HG03064 (cell line): ENCODE measurements at regions not wholly inside any gene's neighbourhood (a gene's known extent, or its start where the extent isn't known, plus 50 kb on each side); places are given as distances from the start of the nearest gene placed in this dataset.

Source experiments
- ATAC-seq: cut with Tn5 transposase; IDR thresholded peaks from one replicate; pipeline ENCODE4 v1.9.1; 2021; ENCODE audit warnings: low read depth; ENCODE audit not compliant: unreplicated experiment

DNA sequence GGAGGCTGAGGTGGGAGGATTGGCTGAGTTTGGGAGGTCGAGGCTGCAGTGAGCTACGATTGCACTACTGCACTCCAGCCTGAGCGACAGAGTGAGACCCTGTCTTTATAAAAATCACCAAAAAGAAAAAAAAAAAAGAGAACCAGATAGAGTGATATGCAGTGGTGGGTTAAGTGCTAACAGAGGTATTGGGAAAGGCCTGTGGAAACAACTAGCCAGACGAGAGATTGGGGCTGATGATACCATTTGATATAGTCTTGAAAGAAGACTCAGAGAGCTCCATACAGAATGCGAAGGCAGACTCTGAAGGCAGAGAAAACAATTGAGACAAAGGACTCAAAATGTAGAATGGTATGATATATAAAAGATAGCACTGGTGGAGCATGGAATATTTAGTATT is 134.1 kb downstream of the CDC42EP3 start:
- ATAC-seq = no peak

DNA sequence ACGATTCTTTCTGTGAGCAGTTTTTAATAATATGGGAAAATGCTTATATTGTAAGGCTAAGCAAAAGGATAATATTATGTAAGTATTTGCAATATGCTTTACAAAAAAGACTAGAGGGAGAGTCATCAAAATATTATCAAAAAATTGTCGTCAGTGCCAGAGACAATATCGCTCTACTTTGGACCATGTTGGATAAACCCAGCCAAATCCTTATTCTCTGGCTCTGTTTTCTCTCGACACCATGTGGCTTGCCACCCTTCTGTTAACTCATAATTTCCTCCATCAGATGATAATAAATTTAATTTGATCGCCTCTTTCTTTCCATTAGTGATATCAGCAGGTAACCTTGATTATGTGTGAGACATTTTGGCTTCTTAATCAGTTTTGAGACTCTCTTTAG is 129.9 kb downstream of the CDC42EP3 start:
- no peak for ATAC-seq

DNA sequence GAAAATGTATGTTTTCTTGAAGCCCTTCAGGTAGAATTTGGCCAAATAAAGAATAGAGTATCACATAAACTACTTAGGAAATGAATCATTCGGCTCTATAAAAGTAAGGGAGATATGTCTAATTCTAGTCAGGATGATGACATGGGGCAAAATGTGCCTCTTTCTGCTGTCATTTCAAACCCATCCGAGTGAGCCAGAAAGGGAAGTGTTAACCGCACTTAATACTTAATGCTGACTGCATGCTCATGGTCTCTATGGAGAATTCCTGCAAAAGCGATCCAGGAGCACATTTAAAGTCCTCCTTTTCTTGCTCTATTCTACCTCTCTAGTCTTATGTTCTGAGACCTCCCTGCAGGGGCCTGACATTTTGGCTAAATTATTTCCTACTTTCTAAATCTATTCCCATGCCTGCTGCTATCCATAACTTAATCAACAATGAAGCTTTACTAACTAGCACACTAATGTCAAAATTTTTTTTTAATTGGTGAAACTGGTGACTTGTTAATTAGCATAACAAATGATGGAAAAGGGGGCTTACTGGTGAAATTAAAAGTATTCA is 127.4 kb downstream of the CDC42EP3 start:
- ATAC-seq = no peak

DNA sequence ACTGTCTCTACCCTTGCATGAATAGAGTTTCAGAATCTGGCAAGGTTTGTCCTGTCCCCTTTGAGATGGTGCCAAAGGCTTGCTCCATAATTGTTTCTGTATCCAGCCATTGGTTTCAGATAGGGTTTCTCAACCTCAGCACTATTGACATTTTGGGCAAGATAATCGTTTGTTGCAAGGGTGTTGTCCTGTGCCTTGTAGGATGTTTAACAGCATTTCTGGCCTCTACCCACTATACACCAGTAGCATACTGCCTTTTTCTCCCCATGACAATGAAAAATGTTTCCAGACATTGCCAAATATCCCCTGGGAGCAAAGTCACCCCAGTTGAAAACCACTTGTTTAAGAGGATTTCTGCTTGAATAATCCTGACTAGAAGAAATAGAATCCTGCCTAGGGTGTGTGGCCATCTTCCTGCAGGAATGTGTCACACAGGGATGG is 126.8 kb downstream of the CDC42EP3 start:
- ATAC-seq = no peak

DNA sequence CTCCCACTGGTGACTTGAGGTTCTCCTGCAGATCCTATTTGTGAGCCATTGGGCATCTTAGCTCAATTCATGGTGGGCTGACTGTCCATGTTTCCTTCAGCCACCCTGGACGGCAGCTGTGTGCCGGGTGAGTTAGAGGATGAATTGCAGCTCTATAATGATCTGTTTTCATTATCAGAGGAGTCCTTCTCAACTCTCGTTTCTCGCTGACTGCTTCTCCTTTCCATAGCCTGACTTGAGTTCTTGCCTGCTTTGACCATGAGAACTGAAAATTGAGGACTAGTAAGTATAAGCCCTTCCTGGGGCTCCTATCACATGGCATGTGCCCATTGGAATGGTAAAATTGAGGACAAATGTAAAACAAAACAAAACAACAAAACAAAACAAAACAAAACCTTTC is 121.8 kb downstream of the CDC42EP3 start:
- peak; percentile 61 for ATAC-seq

DNA sequence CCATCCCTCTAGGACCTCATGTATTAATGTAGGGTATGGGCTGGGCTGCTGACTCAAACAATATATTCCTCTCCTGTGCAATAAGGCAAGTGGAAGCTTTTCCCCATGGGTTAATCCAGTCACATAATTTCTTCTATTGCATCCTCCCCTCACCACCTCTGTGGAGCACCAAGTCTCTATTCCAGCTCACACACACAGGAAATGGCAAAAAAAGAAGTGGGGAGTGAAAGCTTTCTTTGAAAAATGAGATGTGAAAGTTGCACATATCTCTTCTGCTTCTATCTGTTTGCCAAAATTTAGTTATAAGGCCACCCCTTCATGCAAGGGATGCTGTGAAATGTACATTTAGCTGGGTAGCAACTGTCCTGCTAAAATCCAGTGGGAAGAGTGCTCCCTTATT is 121.3 kb downstream of the CDC42EP3 start:
- ATAC-seq = peak; percentile 42

DNA sequence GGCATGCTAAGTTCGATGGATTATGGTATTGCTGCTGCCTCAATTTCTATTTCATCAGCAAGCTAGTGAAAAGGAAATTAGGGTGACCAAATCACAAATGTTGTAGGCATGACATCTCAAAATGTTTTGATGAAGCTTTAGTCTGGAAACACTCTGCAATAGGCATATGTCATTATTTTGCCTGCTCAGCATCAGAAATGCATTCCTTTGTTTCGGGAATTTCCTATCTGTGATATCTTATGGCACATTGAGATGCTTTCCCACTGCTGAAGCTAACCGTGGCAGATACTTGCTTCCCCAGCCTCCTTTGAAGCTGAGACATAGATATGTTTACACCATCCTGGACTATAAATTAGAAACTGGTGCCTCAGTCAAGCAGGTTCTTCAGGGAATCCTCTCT is 119.7 kb downstream of the CDC42EP3 start:
- no peak for ATAC-seq

DNA sequence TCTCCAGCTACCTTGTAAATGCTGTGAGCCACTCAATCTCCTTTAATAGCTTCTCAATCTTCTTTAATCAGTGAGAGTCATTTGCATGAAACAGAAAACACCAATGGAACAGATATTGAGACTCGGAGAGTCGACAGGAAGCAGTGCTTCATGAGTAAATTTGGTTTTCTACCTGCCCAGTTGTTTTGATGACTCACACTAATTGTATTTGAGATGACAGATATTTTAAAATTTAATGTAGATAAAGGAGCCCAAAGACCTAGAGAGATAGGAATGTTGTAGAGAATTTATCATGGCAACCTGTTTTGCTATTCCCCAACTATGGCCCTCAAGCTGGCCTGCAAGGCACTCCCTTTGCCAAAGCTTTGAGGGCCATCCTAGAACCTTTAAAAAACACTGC is 119.1 kb downstream of the CDC42EP3 start:
- ATAC-seq = no peak

DNA sequence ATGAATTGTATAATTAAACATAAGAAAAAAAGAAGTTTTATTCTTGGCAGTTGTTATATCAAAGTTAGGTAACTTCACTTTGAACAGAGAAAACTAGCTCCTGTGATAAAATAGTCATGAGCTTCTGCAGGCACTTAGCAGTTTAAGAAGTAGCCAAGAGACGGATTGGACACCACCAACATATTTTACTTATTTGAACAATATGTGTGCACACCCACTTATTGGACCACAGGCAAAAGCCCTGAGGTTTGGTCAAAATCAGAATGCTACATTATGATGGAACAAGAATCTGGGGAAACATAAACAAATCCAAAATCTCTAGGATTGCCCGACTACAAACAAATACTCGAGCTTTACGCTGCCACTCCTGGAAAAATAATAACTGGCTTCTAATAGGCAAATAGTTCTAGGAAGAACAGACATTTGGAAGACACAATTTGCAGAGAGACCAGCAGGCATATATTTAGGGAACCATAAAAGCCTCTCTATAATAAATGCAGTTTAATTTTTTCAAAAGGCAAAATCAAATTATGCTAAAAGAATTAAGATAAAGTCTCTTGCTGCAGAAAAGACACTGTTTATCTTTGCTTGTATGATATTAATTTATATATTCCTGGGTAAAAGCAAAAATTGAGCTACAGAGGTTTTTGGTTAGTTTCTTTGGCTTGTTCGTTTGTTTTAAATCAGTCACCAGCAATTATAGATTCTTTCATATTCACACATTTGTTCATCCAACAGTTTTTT is 117.9 kb downstream of the CDC42EP3 start:
- ATAC-seq = no peak

DNA sequence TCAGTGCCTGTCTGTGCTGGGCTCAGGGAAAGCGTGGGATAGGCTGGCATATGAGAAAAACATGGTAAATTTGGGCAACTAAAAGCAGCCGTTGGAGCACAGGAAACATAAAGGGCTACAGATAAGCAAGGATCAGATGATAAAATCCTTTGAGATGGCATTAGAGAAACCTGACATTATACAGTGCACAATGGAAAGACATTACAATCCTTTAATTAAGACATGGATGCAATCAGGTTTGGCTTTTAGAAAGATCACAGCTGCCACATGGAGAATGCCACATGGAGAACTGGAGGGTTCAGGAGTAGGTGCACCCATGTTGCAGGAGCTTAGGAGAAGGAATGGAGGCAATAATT is 117.3 kb downstream of the CDC42EP3 start:
- ATAC-seq = no peak

DNA sequence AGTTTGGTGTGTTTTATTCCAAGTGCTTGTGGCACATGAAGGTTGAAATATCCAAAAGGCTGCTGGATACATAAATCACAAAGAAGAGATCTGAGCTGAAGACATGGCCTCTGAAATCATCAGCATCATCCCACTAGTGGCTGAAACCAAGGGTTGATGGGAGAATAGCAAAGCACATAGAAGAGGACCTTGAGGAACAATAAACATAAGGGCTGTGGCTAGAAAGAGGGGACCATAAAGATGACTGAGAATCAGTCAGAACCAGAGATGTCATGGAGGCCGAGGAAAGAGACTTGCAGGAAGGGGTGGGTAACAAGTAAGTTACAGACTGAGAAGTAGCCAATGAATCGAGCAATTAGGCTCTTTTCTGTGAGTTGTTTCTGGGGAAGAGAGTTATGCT is 116.8 kb downstream of the CDC42EP3 start:
- ATAC-seq = no peak

DNA sequence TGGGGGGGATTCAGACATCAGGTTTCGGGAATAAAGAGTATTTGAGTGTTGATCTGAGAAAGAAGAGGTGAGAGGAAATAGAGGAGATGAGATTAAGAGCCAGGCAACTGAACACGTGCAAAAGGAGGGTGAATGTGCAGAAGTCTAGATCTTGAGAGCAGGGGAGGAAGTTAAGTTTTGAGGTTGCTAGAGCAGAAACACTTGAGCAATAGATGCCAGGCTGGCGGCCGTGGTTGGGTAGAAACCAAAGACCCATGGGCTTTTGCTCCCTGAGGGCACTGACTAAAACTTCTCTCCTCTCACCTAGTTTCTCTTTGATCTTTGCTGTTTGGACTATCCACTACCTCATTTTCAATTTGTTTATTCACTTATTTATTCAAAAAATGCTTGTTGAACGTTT is 116.0 kb downstream of the CDC42EP3 start:
- ATAC-seq = peak; percentile 41

DNA sequence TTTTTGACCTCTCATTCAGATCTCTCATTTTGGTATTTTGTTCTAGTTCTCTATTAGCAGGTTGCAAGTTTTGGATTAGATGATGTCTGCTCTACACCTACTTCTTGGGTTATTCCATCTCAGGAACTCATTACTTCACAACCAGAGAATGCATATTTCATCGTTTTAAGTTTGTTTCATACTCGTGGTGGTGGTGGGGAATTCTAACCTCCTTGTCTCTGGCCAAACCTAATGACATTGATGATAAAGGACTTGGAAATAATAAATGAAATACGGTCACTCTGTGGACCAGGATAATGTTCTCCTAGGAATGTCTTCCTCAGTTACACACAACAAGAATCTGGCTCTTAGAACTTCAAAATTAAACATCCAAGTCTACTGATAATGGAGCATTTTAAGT is 115.2 kb downstream of the CDC42EP3 start:
- ATAC-seq = no peak

DNA sequence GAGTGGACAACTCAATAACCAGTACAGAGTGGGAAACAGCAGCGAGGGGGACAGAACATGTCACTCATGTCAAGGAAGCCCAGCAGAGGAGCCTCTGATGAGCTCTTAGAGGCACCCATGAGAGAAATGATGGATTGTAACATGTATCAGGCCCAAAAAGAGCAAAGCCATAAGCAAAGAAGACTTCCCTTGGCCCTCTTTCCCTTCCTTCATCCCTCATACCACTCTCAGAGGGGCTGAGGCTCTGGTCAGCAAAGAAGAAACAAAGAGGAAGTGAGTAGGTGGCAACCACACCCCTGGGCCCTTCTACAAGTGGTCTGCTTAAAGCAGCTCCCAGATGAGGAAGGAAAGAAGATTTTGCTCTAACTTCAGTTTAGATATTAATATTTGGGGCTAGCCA is 112.8 kb downstream of the CDC42EP3 start:
- peak; percentile 53 for ATAC-seq

DNA sequence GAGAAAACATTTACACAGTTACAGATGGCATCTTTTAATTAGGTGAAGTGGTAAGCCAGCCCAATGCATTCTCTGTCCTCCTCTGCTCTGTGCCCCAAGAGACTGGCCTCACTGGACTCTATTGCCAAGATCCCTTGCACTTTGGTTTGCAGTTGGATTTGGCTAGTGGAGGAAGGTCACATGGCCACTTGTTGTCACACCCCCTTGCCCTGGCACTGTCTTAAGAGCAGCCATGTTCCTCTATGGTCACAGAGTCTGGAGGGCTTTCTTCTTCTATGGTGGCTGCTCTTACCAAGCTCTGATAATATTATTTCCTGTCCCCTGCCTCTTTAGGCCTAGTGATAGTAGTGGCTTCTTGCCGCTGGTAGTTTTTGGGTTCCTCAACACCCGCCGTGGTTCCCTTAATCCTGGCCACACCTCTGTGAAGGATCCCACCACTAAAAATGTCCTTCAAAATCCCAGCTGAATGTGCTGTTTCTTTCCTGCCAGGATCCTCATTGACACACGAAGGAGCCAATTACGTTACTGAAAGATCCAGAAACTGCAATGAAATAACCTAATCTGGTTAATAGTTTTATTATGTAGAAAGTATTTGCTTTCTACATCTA is 111.1 kb downstream of the CDC42EP3 start:
- no peak for ATAC-seq

DNA sequence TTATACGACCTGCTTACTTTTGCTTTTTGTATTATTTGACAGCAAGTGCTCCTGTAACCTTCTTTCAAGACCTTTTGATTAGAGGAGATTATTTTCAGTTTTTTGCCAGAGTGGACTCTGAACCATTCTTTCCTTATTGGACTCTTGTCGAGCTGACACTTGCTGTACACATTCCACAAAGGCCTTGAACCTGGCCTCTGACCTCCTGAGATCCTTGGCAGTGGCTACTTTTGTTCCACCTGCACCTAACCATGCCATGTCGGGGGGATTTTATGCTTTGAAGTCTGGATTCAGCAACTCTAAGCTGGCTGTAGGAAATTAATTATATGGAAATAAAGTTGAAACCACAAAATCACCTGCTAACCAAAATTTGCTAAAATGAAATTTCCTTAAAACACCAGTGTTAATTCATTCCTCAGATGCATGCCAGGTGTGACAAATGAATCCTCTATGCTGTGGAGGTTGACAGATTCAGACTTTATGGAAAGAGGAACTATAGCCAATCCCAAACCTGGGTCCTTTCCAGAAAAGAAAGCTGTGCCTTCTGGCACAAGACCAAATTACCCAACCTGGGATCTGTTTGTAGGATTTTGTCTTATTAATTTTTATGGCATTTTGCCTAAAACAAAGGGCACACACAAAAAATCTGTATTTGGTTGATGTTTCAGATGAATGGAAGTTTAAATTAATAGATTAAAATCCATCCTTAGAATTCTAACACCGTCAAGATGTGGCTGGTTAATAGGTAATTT is 110.4 kb downstream of the CDC42EP3 start:
- no peak for ATAC-seq

DNA sequence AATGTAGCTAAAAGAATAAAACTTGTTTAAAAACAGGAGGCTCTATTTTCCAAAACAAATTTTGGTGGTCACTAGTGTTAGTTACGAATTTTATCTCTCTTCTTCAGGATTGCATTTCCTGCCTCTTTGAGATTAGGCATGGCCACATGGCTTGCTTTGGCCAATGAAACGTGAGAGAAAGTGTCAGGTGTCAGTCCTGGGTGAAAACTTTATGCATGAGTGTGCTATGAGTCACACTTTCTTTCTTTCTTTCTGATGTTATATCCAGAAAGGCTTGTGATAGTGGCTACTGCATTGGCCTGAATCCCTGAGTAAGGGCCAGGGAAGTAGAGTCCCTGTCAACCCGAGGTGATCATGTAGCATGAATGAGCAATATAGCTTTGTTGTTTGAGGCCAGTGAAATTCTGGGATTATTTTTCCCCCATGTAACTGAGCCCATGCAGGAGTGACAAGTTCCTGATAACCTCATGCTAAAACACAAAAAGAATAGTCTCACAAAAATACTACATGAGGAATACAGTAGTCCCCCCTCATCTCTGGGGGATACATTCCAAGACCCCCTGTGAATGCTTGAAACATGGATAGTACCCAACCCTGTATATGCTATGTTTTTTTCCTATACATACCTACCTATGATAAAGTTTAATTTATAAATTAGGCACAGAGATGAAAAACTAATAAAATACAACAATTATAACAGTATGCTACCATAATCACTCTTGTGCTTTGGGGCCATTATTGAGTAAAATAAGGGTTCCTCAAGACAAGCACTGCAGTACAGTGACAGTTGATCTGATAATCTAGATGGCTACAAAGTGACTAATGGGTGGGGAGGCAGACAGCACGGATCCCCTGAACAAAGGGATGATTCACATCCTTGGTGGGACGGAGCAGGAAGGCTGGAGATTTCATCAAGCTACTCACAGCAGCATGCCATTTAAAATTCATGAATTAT is 109.5 kb downstream of the CDC42EP3 start:
- peak; percentile 54 for ATAC-seq

DNA sequence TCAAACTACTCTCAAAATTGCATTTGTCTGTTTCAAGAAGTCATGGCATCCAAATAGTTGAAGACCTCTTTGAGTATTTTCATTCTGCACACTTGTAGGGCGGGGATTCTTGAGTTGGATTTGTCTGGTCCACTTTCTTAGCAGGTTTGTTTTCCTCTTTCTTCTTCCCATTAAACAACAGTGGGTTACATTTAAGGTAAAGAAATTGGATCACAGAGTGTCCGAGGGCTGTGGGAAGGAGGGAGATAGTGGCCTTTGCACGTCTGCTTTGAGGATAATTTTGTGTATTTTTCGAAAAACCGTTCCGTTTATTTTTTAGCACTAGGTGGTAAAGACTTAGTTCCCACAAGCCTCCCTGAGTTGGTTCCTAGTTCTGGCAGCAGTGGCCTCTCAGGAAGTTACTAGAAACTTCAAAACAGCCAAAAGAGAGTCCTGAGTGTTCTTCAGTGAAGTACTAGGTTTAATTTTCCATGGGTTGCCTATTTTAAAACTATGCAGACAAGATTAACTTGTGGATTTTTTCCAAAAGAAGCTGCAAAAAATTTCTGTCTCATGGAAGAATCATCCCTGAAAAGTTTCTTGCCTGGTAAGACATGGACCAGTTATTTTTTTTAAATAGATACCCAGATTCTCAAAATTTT is 107.9 kb downstream of the CDC42EP3 start:
- no peak for ATAC-seq

DNA sequence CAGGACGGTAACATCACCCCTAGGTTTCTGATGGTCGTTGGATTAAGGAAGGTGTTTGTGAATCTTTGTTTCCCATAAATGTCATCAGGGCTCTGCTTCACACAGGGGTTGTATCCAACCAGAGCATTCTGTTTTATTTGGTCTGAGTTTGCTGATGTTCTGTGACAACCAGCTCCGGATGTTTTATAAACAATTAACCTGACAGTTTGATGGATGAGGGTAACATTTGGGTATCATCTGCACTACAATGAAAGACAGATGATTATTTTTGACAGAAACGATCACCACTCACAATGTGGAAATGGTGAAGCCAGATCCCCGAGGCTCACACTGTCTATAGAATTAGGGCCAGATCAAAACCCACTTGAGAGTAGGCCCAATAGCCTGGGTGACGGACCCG is 107.1 kb downstream of the CDC42EP3 start:
- ATAC-seq = no peak

DNA sequence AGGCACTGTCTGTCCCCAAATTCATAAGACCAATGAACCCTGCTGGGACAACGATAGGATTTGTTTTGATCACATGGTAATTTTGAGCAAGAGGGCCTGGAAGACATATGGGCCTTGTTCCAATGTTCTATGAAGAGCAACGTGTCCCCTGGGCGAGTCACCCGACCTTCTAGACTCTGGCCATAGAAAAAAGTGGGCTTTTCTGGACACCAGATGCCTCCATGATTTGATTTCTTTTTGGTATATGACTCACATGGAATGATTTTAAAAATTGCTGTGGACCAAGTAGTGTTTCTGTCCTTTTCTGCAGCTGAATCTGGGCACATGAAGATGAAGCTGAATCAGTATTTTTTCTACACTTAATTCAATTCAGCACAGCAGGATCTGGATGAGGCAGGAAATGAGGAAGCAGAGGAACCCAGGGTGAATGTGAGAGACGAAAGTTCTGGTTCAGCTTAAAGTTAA is 104.9 kb downstream of the CDC42EP3 start:
- ATAC-seq = no peak
